Nephron (organoid): ENCODE measurements at regions not wholly inside any gene's neighbourhood (a gene's known extent, or its start where the extent isn't known, plus 50 kb on each side); places are given as distances from the start of the nearest gene placed in this dataset.

Experiments
- H3K27ac Mint-ChIP-seq, 3 experiments: 2 replicates each; pipeline ENCODE4 v1.8.0; 2020; ENCODE audit warnings: mixed read lengths in 3 of 3, mild to moderate bottlenecking in 2 of 3, moderate library complexity in 1 of 3
- H3K27me3 Mint-ChIP-seq: 2 replicates; pipeline ENCODE4 v1.8.0; 2021; ENCODE audit warnings: low read depth, mild to moderate bottlenecking, moderate library complexity, mixed read lengths
- H3K36me3 Mint-ChIP-seq: 2 replicates; pipeline ENCODE4 v1.8.0; 2020; ENCODE audit warnings: low read depth, mixed read lengths
- H3K4me1 Mint-ChIP-seq: 2 replicates; pipeline ENCODE4 v1.8.0; 2020; ENCODE audit warnings: mixed read lengths
- H3K4me3 Mint-ChIP-seq, 3 experiments: 2 replicates each; pipeline ENCODE4 v1.8.0; 2020; ENCODE audit warnings: mild to moderate bottlenecking in 3 of 3, mixed read lengths in 3 of 3, moderate library complexity in 2 of 3
- H3K9me3 Mint-ChIP-seq: 2 replicates; pipeline ENCODE4 v1.8.0; 2020; ENCODE audit warnings: mixed read lengths
- CTCF ChIP-seq, 3 experiments: fragments of 200-600 bp; sonication (generic); IDR thresholded peaks; one replicate each; pipeline ENCODE4 v1.5.0; 2021; ENCODE audit warnings: antibody characterized with exemption in 3 of 3; ENCODE audit not compliant: unreplicated experiment in 3 of 3

GRCh38 chr5:61657686-61658085 lies 325.6 kb downstream of the ZSWIM6 start:
- Mint-ChIP-seq H3K27ac (peak overlapping the region; percentile 35 to 79 (median 65)), H3K4me1 (peaks cover 43% of the 10 kb centered on the region), H3K36me3 (no peaks in the 10 kb centered on the region), H3K27me3 (peaks cover 33% of the 10 kb centered on the region), H3K9me3 (no peaks in the 10 kb centered on the region), H3K4me3 (no peak overlapping the region)
- TF ChIP-seq CTCF (IDR thresholded peaks at IDR 0.05; ENCODE audit: unreplicated experiment in 3 of 3): no peak

- peaks cover 37% of the 10 kb centered on the region for H3K27me3 Mint-ChIP-seq
- TF ChIP-seq CTCF (IDR thresholded peaks at IDR 0.05; ENCODE audit: unreplicated experiment in 3 of 3): peak; percentile 86 to 87 (median 87)
- H3K36me3 Mint-ChIP-seq: no peaks in the 10 kb centered on the region
- peaks cover 36% of the 10 kb centered on the region for H3K4me1 Mint-ChIP-seq
- H3K4me3 Mint-ChIP-seq: no peak overlapping the region
- peak overlapping the region; percentile 12 to 78 (median 60) for H3K27ac Mint-ChIP-seq
- H3K9me3 Mint-ChIP-seq: no peaks in the 10 kb centered on the region
These were observed 326.5 kb downstream of the ZSWIM6 start for GRCh38 chr5:61658592-61659008.

- TF ChIP-seq CTCF (IDR thresholded peaks at IDR 0.05; ENCODE audit: unreplicated experiment in 3 of 3): no peak
- Mint-ChIP-seq H3K36me3 (no peaks in the 10 kb centered on the region), H3K27ac (peak overlapping the region; percentile 12 to 78 (median 60)), H3K4me1 (peaks cover 36% of the 10 kb centered on the region), H3K27me3 (peaks cover 41% of the 10 kb centered on the region), H3K4me3 (peak overlapping the region in 2 of 3 experiments; percentile 2 to 16), H3K9me3 (no peaks in the 10 kb centered on the region)
These were observed 327.2 kb downstream of the ZSWIM6 start for GRCh38 chr5:61659221-61659696.

- Mint-ChIP-seq H3K4me3 (no peak overlapping the region), H3K36me3 (no peaks in the 10 kb centered on the region), H3K4me1 (peaks cover 17% of the 10 kb centered on the region), H3K27ac (no peak overlapping the region), H3K9me3 (no peaks in the 10 kb centered on the region), H3K27me3 (peaks cover 44% of the 10 kb centered on the region)
- TF ChIP-seq CTCF (IDR thresholded peaks at IDR 0.05; ENCODE audit: unreplicated experiment in 3 of 3): no peak
These were observed 330.6 kb downstream of the ZSWIM6 start for GRCh38 chr5:61662670-61663069.

GRCh38 chr5:61666064-61666621 lies 334.1 kb downstream of the ZSWIM6 start:
- H3K4me3 Mint-ChIP-seq: no peak overlapping the region
- H3K4me1 Mint-ChIP-seq: peaks cover 12% of the 10 kb centered on the region
- no peaks in the 10 kb centered on the region for H3K36me3 Mint-ChIP-seq
- H3K9me3 Mint-ChIP-seq: peaks cover 4% of the 10 kb centered on the region
- no peak overlapping the region for H3K27ac Mint-ChIP-seq
- peaks cover 38% of the 10 kb centered on the region for H3K27me3 Mint-ChIP-seq
- no peak for TF ChIP-seq CTCF (IDR thresholded peaks at IDR 0.05; ENCODE audit: unreplicated experiment in 3 of 3)
